Lower lobe of right lung (tissue), 2 donors: ENCODE measurements at regions not wholly inside any gene's neighbourhood (a gene's known extent, or its start where the extent isn't known, plus 50 kb on each side); places are given as distances from the start of the nearest gene placed in this dataset.

Experiments used
- ATAC-seq, 2 donors: fragments of 200-7000 bp; cut with Tn5 transposase; one replicate each; pipeline ENCODE4 v1.9.1; 2020 to 2022; ENCODE audit warnings: mild to moderate bottlenecking in 2 of 2, moderate library complexity in 2 of 2
- DNase-seq: peaks from one replicate; pipeline ENCODE4 v3.0.0-alpha.2; 2020
- H3K27ac ChIP-seq: fragments of 200-600 bp; one replicate; pipeline ENCODE4 v1.8.0; 2022
- H3K27me3 ChIP-seq: fragments of 200-600 bp; one replicate; pipeline ENCODE4 v1.8.0; 2022; ENCODE audit warnings: low read depth
- H3K36me3 ChIP-seq: fragments of 200-600 bp; one replicate; pipeline ENCODE4 v1.8.0; 2022; ENCODE audit warnings: mild to moderate bottlenecking
- H3K4me1 ChIP-seq: fragments of 200-600 bp; one replicate; pipeline ENCODE4 v1.8.0; 2022
- H3K4me3 ChIP-seq: fragments of 200-600 bp; one replicate; pipeline ENCODE4 v1.8.0; 2022; ENCODE audit warnings: mild to moderate bottlenecking
- H3K9me3 ChIP-seq: fragments of 200-600 bp; one replicate; pipeline ENCODE4 v1.8.0; 2022
- CTCF ChIP-seq: fragments of 200-600 bp; IDR thresholded peaks from one replicate; pipeline ENCODE4 v1.8.0; 2022; ENCODE audit warnings: antibody characterized with exemption, mild to moderate bottlenecking
- intact Hi-C: fragments of 100-400 bp; cut with DNase I; formaldehyde crosslinking; loops from one replicate; pipeline ENCODE4 v1.11.0; 2022
- donor health status: DM: no; HTN: yes; CAD: no; lungs with severe emphysema.

DNA sequence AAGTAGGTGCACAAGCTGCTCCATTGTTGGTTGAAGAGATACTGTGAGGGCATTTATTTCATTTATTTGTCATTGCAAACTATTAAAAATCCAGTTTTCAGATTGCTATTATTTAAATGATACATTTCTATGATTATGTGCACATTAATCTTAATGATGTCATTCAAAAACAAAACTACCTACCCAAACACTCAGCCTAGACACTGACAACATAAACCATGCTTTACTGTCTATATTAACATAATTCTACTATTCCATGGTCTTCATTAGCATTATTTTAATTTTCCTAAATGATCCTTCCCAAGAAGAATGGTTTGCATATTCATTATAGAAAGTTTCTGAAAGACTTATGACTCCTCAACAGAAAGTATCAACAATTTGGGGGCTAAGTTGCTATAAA is 813.0 kb upstream of the SLITRK5 start:
- DNase-seq (no peak), ATAC-seq (no peak)
- intact Hi-C loops, result no loop called here
- H3K27ac ChIP-seq, result no peak overlapping the region
- H3K36me3 ChIP-seq, result no peaks in the 10 kb centered on the region
- H3K9me3 ChIP-seq, result no peaks in the 10 kb centered on the region
- H3K4me3 ChIP-seq, result no peak overlapping the region
- no peaks in the 10 kb centered on the region for H3K27me3 ChIP-seq
- TF ChIP-seq CTCF, result no peak
- no peaks in the 10 kb centered on the region for H3K4me1 ChIP-seq

GRCh38 chr13:86862137-86862536 is 809.0 kb upstream of the SLITRK5 start:
- no peak for ATAC-seq
- H3K4me3 ChIP-seq, result no peak overlapping the region
- H3K9me3 ChIP-seq, result no peaks in the 10 kb centered on the region
- no peak for DNase-seq
- H3K36me3 ChIP-seq, result no peaks in the 10 kb centered on the region
- TF ChIP-seq CTCF, result no peak
- no peak overlapping the region for H3K27ac ChIP-seq
- no peaks in the 10 kb centered on the region for H3K4me1 ChIP-seq
- no peaks in the 10 kb centered on the region for H3K27me3 ChIP-seq
- intact Hi-C loops, result no loop called here

- no peaks in the 10 kb centered on the region for H3K4me1 ChIP-seq
- H3K27me3 ChIP-seq, result no peaks in the 10 kb centered on the region
- H3K36me3 ChIP-seq, result no peaks in the 10 kb centered on the region
- no peak overlapping the region for H3K4me3 ChIP-seq
- no peak overlapping the region for H3K27ac ChIP-seq
- DNase-seq (no peak), ATAC-seq (no peak)
- no peaks in the 10 kb centered on the region for H3K9me3 ChIP-seq
- TF ChIP-seq CTCF, result no peak
- intact Hi-C loops, result no loop called here
Observed at GRCh38 chr13:86864376-86864775, 806.8 kb upstream of the SLITRK5 start.

DNA sequence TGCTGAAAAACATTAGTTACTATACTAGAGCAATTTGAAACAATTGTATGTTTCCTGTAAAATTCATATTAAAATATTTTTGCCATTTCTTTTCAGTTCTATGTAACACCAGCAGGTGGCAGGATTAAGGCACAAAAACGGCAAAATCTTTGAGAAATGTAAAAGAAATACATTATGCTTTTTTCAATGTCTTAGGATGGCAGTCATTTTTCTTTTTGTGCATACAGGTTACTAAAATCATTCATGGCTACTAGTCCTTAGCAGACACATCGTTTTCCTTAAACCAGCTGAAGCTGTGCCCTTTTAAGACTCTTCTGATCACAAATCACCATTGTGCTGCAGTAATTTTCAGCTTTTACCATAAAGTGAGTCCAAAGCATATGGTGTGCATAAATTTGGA is 800.7 kb upstream of the SLITRK5 start:
- no peaks in the 10 kb centered on the region for H3K4me1 ChIP-seq
- DNase-seq, result no peak
- no peaks in the 10 kb centered on the region for H3K27me3 ChIP-seq
- no peaks in the 10 kb centered on the region for H3K9me3 ChIP-seq
- intact Hi-C loops, result no loop called here
- no peak overlapping the region for H3K4me3 ChIP-seq
- peak; percentile 53 for TF ChIP-seq CTCF
- no peak overlapping the region for H3K27ac ChIP-seq
- no peaks in the 10 kb centered on the region for H3K36me3 ChIP-seq
- no peak for ATAC-seq

GRCh38 chr13:86877441-86877840 is 793.7 kb upstream of the SLITRK5 start:
- TF ChIP-seq CTCF, result no peak
- H3K4me1 ChIP-seq, result no peaks in the 10 kb centered on the region
- ATAC-seq (no peak), DNase-seq (no peak)
- no peak overlapping the region for H3K4me3 ChIP-seq
- no peaks in the 10 kb centered on the region for H3K36me3 ChIP-seq
- H3K9me3 ChIP-seq, result no peaks in the 10 kb centered on the region
- no peak overlapping the region for H3K27ac ChIP-seq
- intact Hi-C loops, result no loop called here
- H3K27me3 ChIP-seq, result no peaks in the 10 kb centered on the region

- Histone ChIP-seq H3K4me1 (no peaks in the 10 kb centered on the region), H3K36me3 (no peaks in the 10 kb centered on the region), H3K9me3 (no peaks in the 10 kb centered on the region), H3K4me3 (no peak overlapping the region), H3K27ac (no peak overlapping the region), H3K27me3 (no peaks in the 10 kb centered on the region)
- no peak for TF ChIP-seq CTCF
- ATAC-seq, result no peak
- intact Hi-C loops, result no loop called here
- no peak for DNase-seq
Observed at GRCh38 chr13:86878781-86879180, 792.4 kb upstream of the SLITRK5 start.
